EL (cell line): ENCODE measurements at regions not wholly inside any gene's neighbourhood (a gene's known extent, or its start where the extent isn't known, plus 50 kb on each side); places are given as distances from the start of the nearest gene placed in this dataset.

Source experiments
- DNase-seq: peaks from one replicate; pipeline ENCODE4 v3.0.0-alpha.2; 2016

- peak; percentile 24 for DNase-seq
Measured at GRCh38 chr12:93256256-93256969, 121.3 kb upstream of the NUDT4 start.

GRCh38 chr12:93261505-93262094, 116.1 kb upstream of the NUDT4 start:
- DNase-seq: no peak

DNA sequence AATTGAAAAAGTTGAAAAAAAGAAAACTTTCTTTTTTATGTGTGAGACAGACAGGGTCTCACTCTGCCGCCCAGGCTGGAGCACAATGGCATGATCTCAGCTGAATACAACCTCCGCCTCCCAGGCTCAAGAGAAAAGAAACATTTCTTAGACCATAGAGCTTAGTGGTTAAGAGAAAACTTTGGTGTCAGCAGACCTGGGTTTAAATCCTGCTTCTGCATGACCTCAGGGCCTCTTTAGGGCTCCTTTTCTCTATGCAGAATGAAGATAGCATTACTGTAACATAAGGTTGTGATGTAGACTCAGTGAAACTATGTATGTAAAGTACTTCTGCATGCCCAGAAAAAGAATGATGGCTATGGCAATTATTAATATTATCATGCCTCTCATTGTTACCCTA, 104.7 kb upstream of the NUDT4 start:
- DNase-seq: no peak

DNA sequence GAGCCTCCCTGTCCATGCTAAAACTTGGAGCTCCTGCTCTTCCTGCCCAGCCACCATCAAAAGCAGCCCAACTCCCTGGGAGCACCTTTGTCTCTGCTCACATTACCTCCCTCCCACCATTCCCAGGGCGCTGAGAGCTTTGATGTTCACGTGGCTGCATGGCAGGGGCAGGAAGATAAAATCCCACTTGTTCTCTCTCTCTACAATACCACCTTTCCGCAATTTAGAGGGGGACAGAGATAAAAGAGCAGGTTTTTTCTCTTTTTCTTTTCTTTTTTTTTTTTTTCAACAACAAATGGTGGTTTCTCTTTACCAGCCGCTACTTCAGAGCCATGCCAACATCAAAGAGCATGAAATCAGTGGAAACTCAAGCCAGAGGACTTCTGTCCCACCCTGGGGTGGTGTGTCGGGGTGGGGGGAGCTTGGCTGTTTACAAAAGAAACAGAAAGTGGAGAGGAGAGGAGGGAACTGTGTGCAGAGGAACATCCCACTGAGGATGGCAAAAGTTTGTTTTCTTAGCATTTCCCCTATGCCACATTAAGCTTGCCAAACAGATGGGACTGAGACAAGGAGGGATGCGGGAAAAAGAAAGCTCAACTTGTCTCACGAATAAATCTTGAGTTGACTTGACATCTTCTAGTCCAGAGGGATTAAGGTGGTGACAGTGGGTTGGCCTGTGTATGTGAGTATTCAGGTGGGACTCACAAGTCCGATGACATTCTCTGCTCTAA, 103.7 kb upstream of the NUDT4 start:
- no peak for DNase-seq

DNA sequence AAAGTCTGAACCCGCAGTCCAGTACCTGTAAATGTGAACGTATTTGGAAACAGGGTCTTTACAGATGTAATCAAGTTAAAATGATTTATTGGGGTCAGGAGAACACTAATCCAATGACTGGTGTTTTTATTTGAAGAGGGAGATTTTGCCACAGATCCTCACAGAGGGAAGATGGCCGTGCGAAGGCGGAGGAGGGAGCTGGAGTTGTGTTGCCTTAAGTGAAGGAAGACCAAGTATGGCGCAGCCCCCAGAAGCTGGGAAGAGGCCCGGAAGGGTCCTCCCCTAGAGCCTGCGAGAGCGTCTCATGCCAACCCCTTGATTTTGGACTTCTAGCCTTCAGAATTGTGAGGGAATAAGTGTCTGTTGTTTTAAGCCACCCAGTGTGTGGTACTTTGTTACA, 102.8 kb upstream of the NUDT4 start:
- DNase-seq: no peak

GRCh38 chr12:93275589-93275988, 102.1 kb upstream of the NUDT4 start:
- DNase-seq: no peak

GRCh38 chr12:93279565-93280412, 97.9 kb upstream of the NUDT4 start:
- DNase-seq: no peak

DNA sequence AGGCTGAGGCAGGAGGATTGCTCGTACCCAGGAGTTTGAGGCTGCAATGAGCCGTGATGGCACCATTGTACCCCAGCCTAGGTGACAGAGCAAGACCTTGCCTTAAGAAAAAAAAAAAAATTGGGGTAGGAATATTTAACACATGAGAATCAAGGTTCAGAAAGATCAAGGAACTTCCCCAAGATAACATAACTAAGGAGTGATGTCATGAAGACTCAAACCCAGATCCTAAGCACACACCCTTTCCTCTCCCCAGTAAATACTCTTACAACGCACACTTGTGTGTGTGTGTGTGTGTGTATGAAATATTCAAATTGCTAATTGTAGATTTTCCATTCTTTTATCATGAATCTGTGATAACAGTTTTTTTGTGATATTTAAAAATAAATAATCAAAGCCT, 90.6 kb upstream of the NUDT4 start:
- peak; percentile 40 for DNase-seq

- DNase-seq: no peak
Measured at GRCh38 chr12:93288626-93289025, 89.1 kb upstream of the NUDT4 start.

DNA sequence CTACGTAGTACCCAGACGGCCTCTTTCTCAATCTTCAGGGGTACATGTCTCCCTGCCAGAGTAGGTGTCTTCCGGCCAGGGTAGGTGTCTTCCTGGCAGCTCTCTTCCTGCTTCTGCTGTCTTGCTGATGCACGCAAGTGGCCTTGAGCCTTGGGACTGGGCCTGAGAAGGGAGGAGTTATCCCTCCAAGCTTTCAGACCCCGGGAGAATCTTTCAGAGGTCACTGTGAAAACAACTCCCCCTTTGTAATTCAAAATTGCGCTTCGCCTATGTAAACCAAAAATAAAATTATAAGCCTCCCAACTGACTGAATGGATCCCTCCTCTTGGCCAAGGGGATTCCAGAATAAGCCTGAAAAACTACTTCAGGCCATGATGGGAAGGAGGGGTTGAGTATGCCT, 87.3 kb upstream of the NUDT4 start:
- DNase-seq: no peak

DNA sequence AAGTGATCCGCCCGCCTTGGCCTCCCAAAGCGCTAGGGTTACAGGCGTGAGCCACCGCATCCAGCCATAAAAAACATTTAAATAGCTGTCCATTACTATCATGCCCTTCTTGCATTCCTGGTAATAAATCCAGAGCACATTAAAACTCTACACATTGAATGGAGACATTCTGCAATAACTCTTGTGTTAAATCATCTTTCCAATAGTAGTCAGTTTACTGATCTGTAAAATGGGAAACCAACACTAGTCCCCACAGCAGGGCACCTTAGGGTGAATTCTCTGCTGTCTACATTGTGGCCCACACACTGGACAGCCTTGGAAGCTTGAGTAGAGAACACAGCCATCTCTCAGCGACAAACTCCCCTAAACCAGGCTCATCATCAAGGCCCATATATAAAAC, 85.5 kb upstream of the NUDT4 start:
- DNase-seq: no peak

- peak; percentile 18 for DNase-seq
Measured at GRCh38 chr12:93292731-93293566, 84.8 kb upstream of the NUDT4 start.

GRCh38 chr12:93297032-93297431, 80.7 kb upstream of the NUDT4 start:
- DNase-seq: no peak

DNA sequence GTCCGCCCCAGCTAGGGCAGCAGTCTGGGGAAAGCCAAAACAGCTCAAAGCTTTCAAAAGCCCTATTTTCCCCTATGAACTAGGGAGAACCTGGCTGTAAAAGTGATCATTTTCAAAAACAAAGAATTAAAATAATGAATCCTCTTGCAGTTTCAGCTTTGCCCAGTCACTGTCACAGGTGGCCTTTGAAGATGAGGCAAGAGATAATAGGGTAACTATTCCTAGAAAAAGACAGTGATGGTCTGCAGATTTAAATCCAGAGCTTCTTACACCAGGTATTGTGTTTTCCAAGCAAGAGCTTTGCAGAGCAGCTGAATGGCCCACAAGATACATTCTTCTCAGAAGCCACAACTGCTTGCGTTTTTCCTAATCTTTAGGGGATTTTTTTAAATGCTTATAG, 80.2 kb upstream of the NUDT4 start:
- DNase-seq: no peak

DNA sequence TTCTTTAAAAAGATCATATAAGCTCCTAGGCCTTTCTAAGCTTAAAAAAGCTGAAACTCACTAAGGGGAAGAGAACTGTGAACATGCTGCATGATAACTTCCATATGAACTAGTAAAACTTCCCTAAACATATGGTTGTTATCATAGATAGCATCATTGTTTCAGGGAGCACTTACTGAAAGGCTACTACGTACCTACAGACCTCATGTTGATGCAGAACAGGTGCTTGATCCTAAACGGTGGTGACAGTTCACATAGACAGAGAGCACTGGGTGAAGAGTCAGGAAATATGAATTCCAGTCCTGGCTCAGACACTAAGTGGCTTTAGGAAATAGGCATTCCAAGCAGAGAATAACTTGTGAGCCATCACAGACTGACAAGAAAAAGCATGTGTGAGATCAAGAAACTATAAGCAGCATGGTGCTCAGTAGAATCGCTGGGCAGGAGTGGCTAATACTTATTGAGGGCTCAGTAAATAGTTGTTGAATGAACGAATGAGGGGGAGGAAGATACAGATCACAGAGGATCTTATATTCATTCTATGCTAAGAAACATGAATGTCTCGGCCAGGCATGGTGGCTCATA, 78.4 kb upstream of the NUDT4 start:
- no peak for DNase-seq

- DNase-seq: no peak
Measured at GRCh38 chr12:93300611-93301021, 77.1 kb upstream of the NUDT4 start.

DNA sequence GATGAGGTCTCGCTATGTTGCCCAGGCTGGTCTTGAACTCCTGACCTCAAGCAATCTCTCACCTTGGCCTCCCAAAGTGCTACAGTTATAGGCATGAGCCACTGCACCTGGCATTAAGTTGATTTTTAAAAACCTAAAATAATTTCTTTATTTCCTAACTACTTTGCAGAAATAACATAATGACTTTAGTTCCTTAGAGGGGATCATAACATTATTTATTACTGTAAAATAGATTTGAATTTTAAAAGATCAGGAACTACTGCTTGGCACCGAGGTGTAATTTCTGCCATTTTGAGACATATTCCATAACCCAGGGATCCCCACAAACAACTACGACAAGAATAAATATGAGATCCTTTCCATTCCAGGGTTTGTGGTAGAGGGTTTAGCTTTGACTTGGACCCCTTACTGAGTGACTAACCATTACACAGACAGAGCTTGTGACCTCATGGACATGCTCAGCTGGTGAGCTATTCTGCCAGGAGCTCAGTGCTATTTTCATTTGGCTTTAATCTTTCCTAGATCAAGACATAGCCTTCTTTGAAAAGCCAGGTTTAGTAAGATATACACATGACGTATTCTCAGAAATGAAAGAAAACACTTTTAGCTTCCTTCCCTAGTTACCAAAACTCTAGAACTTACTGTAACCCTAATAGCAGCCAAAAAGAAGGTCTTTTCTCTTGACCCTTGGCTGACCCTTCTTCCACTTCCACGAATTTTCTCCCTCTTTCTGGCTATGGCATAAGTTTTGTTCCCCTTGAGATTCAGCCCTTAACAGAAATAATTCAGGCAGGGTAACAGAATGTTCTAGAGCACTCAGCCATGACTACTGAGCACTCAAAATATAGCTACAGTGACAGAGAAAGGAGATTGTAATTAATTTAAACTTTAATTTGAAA, 75.1 kb upstream of the NUDT4 start:
- peak; percentile 64 for DNase-seq

GRCh38 chr12:93306636-93307035, 71.1 kb upstream of the NUDT4 start:
- no peak for DNase-seq

- DNase-seq: no peak
Measured at GRCh38 chr12:93308281-93308680, 69.4 kb upstream of the NUDT4 start.

- no peak for DNase-seq
Measured at GRCh38 chr12:93311827-93312226, 65.9 kb upstream of the NUDT4 start.

DNA sequence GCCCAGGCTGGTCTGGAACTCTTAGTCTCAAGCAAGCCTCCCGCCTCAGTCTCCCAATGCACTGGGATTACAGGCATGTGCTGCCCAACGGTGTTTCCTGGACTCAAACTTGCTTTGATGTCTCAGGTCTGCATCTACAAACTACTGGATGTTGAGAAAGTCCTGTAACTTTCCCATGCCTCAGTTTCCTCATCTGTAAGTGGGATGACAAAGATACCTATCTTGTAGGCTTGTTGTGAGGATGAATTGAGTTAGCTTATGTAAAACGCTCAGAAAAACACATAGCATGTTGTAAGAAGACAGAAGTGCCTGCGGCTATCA, 63.6 kb upstream of the NUDT4 start:
- no peak for DNase-seq
